Ectodermal cell (in vitro differentiated cells): ENCODE measurements at regions not wholly inside any gene's neighbourhood (a gene's known extent, or its start where the extent isn't known, plus 50 kb on each side); places are given as distances from the start of the nearest gene placed in this dataset.

Source experiments
- H3K27ac ChIP-seq: 2 replicates; pipeline ENCODE4 v1.7.0; 2013; ENCODE audit warnings: mild to moderate bottlenecking, low read depth, low read length; ENCODE audit not compliant: insufficient read depth, poor library complexity, severe bottlenecking
- H3K27me3 ChIP-seq: 2 replicates; pipeline ENCODE4 v1.7.0; 2013; ENCODE audit warnings: mild to moderate bottlenecking, low read length; ENCODE audit not compliant: insufficient read depth, control insufficient read depth, poor library complexity, severe bottlenecking
- H3K36me3 ChIP-seq: one replicate; pipeline ENCODE4 v1.7.0; 2013; ENCODE audit warnings: low read length; ENCODE audit not compliant: control insufficient read depth, insufficient read depth
- H3K4me1 ChIP-seq: one replicate; pipeline ENCODE4 v1.7.0; 2013; ENCODE audit warnings: low read length; ENCODE audit not compliant: control insufficient read depth, insufficient read depth
- H3K4me3 ChIP-seq: 2 replicates; pipeline ENCODE4 v1.7.0; 2013; ENCODE audit warnings: low read depth, low read length, control low read depth; ENCODE audit not compliant: insufficient read depth
- H3K9me3 ChIP-seq: 2 replicates; pipeline ENCODE4 v1.7.0; 2013; ENCODE audit warnings: mild to moderate bottlenecking, low read length, moderate library complexity; ENCODE audit not compliant: control insufficient read depth
- WGBS, 2 experiments: methylation state at CpG; one replicate each; pipeline ENCODE4 v1.1.7; 2013; ENCODE audit warnings: missing lambda C conversion rate in 2 of 2; 5-methylcytosine and 5-hydroxymethylcytosine counted together

DNA sequence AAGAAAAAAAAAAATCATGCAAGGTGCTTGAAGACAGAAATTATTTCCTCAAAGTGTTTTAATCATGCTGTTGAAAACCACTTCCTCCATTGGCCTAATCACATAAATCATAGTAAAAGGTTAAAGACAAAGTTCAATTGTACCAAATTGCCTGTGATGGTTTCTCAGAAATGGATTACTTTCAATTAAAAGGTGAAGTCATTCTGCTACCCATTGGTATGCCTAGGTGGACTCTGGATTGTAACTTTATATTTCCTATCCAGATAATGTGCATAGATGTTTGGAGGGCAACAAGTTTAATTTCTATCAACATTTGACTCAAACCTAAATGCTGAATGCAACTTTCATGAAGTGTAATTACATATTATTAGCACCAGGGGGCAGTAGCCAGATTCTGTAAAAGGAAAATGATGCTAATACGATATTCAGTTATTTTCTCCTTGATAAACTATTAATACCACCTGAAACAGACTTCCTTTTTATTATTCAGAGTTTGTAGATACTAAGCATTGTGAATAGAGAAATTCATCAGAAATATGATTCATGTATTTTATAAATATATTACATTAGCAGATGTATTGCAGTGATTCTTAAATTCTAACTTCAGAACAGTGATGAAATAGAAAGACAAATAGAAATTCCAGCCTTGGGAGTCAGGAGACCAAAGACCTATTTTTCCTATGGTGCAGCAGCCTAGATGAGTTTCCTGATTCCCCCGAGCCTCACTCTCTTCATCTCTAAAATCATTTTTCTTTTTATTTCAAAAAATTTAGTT is 148.2 kb downstream of the CAAP1 start:
- no peaks in the 10 kb centered on the region for H3K4me1 ChIP-seq
- no peaks in the 10 kb centered on the region for H3K27me3 ChIP-seq
- H3K36me3 ChIP-seq, result no peaks in the 10 kb centered on the region
- H3K9me3 ChIP-seq, result no peaks in the 10 kb centered on the region
- H3K4me3 ChIP-seq, result no peak overlapping the region
- WGBS, 2 experiments, result 100% methylated on average over 1 of the region's 2 CpGs; no CpG with 5 or more reads in 1 of the 2 experiments
- H3K27ac ChIP-seq, result no peak overlapping the region

DNA sequence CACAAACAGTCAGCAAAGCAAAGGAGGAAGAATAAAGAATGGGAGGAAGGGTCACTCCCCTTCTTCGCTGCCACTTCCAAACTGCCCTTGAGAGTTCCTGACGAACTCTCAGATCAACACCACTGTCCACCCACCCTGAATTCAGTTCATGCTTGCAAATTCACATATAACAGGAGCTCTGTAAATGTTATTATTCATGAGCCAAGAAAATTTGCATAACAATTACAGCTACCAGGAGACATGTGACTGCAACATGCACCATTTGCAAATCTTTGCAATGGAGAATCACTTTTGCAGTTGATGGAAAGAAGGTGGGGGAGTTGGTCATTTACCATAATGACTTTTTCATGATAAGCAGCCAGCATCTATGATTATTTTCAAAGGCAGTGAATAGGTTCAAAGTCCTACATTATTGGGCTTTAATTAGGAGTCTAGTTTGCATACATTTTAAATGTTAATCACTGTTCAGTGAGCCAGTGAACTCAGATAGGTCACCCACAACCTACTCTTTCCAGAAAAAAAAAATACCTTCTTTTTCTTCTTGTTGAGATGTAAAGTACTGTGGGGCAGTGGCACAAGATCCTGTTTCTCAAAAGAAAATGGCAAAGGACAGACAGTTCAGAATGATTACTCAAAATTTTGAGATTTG is 149.7 kb downstream of the CAAP1 start:
- no peaks in the 10 kb centered on the region for H3K9me3 ChIP-seq
- WGBS, 2 experiments, result 34 to 39% methylated on average over 2 of the region's 2 CpGs
- H3K4me1 ChIP-seq, result no peaks in the 10 kb centered on the region
- no peaks in the 10 kb centered on the region for H3K36me3 ChIP-seq
- no peak overlapping the region for H3K27ac ChIP-seq
- no peak overlapping the region for H3K4me3 ChIP-seq
- no peaks in the 10 kb centered on the region for H3K27me3 ChIP-seq

DNA sequence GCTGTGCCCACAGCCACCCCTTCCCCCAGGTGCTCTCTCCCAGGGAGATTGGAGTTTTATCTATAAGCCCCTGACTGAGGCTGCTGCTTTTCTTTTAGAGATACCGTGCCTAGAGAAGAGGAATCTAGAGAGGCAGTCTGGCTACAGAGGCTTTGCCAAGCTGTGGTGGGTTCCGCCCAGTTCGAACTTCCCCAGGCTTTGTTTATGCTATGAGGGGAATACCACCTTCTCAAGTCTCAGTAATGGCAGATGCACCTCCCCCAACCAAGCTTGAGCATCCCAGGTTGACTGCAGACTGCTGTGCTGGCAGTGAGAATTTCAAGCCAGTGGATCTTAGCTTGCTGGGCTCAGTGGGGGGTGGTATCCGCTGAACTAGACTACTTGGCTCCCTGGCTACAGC is 157.4 kb downstream of the CAAP1 start:
- no peak overlapping the region for H3K4me3 ChIP-seq
- no peaks in the 10 kb centered on the region for H3K9me3 ChIP-seq
- no peaks in the 10 kb centered on the region for H3K27me3 ChIP-seq
- no peak overlapping the region for H3K27ac ChIP-seq
- no peaks in the 10 kb centered on the region for H3K36me3 ChIP-seq
- no peaks in the 10 kb centered on the region for H3K4me1 ChIP-seq
- 89 to 91% methylated on average over 4 of the region's 4 CpGs for WGBS, 2 experiments

DNA sequence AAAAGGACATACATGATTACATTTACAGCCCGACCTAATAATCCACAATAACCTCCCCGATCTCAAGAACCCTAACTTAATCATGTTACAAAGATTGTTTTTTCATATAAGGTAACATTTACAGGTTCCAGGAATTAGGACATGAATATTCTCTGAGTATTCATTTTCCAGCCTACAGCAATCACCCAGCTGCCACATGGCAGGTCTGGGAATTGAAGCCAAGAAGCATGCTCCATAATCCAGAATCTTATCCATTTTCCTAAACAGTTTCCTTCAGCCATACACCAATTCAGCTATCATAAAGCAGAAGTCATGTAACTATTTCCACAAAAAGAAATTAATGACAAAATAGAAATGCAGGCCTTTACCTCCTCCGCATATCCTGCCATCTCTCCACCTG is 163.4 kb downstream of the CAAP1 start:
- H3K4me1 ChIP-seq, result no peaks in the 10 kb centered on the region
- no peaks in the 10 kb centered on the region for H3K9me3 ChIP-seq
- no peak overlapping the region for H3K4me3 ChIP-seq
- WGBS, 2 experiments, result 100% methylated on average over 1 to 2 of the region's 3 CpGs
- no peaks in the 10 kb centered on the region for H3K36me3 ChIP-seq
- H3K27me3 ChIP-seq, result no peaks in the 10 kb centered on the region
- H3K27ac ChIP-seq, result no peak overlapping the region

DNA sequence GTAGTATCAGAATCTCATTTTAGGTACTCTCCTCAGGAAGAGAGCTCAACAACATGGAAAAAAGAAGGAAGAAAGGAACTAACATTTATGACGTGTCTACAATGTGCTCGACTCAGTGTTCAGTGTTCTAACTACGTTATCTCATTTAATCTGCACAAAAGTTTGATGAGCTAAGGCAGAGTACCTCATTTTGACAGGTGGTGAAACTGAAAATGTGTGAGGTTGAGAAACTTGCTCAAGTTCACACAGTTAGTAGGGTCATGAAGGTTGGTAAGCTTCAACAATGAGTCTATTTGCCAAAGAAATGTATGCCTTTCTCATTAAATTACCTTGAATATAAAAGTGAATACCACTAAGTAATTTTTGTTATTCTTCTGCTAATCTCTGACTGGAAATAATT is 165.1 kb downstream of the CAAP1 start:
- H3K27me3 ChIP-seq, result no peaks in the 10 kb centered on the region
- WGBS, 2 experiments, result 97 to 98% methylated on average over 3 of the region's 3 CpGs
- H3K36me3 ChIP-seq, result no peaks in the 10 kb centered on the region
- H3K9me3 ChIP-seq, result no peaks in the 10 kb centered on the region
- no peaks in the 10 kb centered on the region for H3K4me1 ChIP-seq
- no peak overlapping the region for H3K4me3 ChIP-seq
- H3K27ac ChIP-seq, result no peak overlapping the region

DNA sequence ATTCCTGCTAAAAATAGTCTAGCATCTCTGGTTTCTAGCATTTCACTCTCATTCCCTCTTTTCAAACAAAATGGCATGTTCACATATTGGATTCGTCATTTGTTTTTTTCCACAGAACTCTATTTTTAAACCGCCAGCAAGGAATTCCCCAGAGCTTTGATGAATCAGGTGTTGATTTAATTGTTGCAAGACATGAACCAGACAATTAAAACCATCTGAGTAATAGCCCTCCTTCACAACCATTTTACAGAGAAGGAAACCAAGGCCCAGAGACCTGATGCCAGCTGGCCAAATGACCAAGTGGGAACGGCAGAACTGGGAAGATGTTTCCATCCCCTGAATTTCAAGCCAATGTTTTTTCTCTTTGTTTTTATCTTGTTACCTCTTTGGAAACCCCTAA is 167.0 kb downstream of the CAAP1 start:
- H3K27ac ChIP-seq, result no peak overlapping the region
- H3K4me1 ChIP-seq, result no peaks in the 10 kb centered on the region
- WGBS, 2 experiments, result 72 to 80% methylated on average over 2 to 3 of the region's 3 CpGs
- no peaks in the 10 kb centered on the region for H3K9me3 ChIP-seq
- no peaks in the 10 kb centered on the region for H3K36me3 ChIP-seq
- H3K27me3 ChIP-seq, result no peaks in the 10 kb centered on the region
- H3K4me3 ChIP-seq, result no peak overlapping the region

DNA sequence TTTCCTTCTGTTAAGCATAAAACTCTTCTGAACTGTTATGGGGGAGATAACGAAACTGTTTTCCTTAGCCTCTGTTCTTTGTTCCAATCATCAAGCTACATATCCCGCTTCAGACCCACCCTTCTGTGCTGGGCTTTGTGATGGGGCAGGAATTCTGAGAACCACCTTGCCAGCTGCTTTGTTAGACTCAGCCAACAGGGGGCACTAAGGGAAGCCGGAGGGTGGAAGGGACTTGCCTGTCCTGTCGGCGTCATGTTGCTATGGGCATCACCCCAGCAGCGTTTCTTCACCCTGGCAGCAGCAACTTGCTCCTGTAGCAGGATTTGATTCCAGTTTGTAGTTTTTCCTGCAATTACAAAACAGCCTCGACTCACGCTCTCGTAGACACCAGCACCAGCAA is 169.1 kb downstream of the CAAP1 start:
- Histone ChIP-seq H3K9me3 (no peaks in the 10 kb centered on the region), H3K36me3 (no peaks in the 10 kb centered on the region), H3K27ac (no peak overlapping the region), H3K4me1 (no peaks in the 10 kb centered on the region), H3K4me3 (no peak overlapping the region), H3K27me3 (no peaks in the 10 kb centered on the region)
- 45 to 52% methylated on average over 9 of the region's 9 CpGs for WGBS, 2 experiments

DNA sequence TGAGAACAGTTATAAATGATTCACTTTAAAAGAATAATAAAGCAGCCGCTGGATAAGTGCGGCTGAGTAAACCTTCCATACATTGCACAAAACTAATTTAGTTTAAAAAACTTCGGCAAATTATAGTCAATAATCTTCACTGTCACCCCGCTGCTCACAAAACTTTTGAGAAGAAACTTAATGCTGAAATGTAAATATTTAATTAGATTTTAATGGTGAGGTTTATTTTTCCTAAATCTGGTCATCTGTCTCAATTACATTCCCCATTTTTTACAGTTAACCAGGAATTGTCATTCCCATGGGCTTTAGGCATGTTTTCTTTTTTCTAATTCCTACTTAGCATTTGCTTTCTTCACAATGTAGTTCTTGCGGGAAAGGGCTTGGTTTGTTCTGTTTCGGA is 169.8 kb downstream of the CAAP1 start:
- no peaks in the 10 kb centered on the region for H3K36me3 ChIP-seq
- H3K4me3 ChIP-seq, result no peak overlapping the region
- H3K27ac ChIP-seq, result no peak overlapping the region
- H3K27me3 ChIP-seq, result no peaks in the 10 kb centered on the region
- H3K9me3 ChIP-seq, result no peaks in the 10 kb centered on the region
- H3K4me1 ChIP-seq, result no peaks in the 10 kb centered on the region
- 95 to 96% methylated on average over 4 to 5 of the region's 6 CpGs for WGBS, 2 experiments

DNA sequence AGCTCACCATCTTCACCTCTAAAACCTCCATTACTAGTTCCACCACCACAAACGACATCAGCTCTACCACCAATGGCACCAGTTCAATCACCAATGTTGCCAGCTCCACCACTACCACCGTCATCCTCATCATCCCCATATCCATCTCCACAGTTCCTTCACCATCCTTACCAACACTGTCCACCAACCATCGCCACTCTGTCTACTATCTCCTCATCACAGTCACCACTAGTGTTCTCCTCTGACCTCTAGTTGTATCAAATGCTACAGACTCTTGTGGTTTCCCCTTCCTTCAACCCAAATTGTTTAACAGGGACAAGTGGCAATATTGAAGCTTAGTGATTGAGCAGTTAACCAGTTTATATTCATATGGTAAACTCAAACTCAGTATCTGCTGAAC is 182.6 kb downstream of the CAAP1 start:
- no peaks in the 10 kb centered on the region for H3K4me1 ChIP-seq
- no peak overlapping the region for H3K27ac ChIP-seq
- H3K9me3 ChIP-seq, result no peaks in the 10 kb centered on the region
- H3K36me3 ChIP-seq, result no peaks in the 10 kb centered on the region
- H3K27me3 ChIP-seq, result no peaks in the 10 kb centered on the region
- WGBS, 2 experiments, result 87 to 92% methylated on average over 3 of the region's 3 CpGs
- no peak overlapping the region for H3K4me3 ChIP-seq

DNA sequence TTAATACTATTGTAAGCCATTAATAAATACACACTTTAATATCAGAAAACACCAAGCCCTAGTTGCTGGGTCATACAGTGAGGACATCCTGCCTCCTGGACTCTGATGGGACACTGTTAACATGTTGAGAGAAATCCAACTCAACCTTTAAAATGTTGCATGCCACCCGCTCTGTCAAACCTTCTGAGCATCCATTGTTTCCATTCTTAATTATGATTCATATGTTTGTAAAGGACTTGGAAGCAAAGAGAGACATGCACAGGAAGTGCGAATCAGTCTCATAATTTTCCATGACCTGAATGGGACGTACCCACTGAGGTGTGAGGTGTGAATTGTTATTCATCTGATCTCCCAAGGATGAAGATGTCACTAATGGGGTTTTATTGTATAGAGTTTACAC is 186.4 kb downstream of the CAAP1 start:
- Histone ChIP-seq H3K4me3 (no peak overlapping the region), H3K27me3 (no peaks in the 10 kb centered on the region), H3K9me3 (no peaks in the 10 kb centered on the region), H3K27ac (no peak overlapping the region), H3K36me3 (no peaks in the 10 kb centered on the region), H3K4me1 (no peaks in the 10 kb centered on the region)
- WGBS, 2 experiments, result 92 to 97% methylated on average over 3 of the region's 3 CpGs
